Activated CD8-positive, alpha-beta memory T cell treated with anti-CD3 and anti-CD28 coated beads for 1 hour (primary cell): ENCODE measurements at regions not wholly inside any gene's neighbourhood (a gene's known extent, or its start where the extent isn't known, plus 50 kb on each side); places are given as distances from the start of the nearest gene placed in this dataset.

Experiments
- DNase-seq, 2 donors: peaks; one replicate each; pipeline ENCODE4 v3.0.0-alpha.2; 2020; ENCODE audit warnings: low read depth in 1 of 2; ENCODE audit errors: extremely low read depth in 1 of 2

GRCh38 chr6:105780146-105780860 is 305.8 kb upstream of the PRDM1 start:
- no peak for DNase-seq

DNA sequence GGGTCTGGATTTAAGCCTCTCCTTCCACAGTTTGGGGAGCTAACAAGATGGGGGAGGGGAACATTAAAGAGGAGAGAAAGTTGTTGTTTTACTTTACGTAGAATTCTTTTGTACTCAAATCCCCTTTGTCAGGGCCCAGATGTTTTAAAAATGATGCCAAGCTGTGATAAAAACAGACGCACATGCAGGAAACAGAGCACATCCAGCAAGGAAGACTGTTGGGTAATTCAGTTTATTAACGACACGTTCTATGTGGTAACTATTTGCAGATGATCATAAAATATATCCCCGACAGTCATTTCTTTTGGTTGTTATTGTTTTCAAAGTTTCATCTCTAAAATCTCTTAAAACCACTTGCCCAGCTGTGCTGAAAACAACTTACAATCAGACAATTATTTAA is 307.0 kb upstream of the PRDM1 start:
- no peak for DNase-seq

DNA sequence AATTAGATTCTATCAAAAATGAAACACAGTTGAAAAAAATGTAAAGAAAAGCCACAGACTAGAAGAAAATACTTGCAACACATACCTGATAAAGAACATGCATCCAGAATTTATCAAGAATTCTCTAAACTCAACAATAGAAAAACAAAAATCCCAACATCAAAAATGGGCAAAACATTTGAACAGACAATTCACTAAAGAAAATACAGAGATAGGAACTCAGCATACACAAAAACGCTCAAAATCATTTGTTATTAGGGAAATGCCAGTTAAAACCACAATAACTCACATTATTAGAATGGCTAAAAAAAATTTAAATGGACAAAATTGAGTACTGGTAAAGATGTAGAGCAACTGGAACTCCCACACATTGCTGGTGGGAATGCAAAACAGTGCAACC is 311.0 kb upstream of the PRDM1 start:
- no peak for DNase-seq

DNA sequence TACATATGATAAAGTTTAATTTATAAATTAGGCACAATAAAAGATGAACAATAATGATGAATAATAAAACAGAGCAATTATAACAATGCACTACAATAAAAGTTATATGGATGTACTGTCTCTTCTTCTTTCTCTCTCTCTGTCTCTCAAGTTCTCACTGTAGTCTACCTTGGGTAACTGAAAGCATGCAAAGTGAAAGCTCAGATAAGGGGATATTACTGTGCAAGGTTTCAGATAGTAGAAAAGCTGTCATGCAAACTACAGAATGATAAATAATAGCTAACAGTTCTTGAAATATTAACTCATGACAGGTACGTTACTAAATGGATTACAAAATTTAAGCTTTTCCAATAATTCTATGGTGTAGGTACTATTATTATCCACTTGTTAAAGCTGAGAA is 311.9 kb upstream of the PRDM1 start:
- DNase-seq = no peak

- DNase-seq = no peak
These were observed 314.7 kb upstream of the PRDM1 start for GRCh38 chr6:105771313-105771970.

- no peak for DNase-seq
These were observed 316.1 kb upstream of the PRDM1 start for GRCh38 chr6:105769987-105770386.

DNA sequence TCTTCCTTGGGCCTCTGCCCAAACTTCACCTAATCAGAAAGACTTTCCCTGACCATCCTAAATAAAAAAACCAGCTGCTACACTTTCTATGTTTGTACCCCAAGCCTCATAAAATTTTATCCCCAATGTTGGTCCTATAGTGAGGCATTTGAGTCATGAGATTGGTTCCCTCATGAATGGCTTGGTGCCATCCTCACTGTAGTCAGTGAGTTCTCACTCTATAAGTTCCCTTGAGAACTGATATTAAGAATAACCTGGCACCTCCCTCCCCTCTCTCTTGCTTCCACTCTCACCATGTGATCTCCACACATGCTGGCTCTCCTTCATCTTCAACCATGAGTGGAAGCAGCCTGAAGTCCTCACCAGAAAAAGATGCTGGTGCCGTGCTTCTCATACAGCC is 316.9 kb upstream of the PRDM1 start:
- no peak for DNase-seq

GRCh38 chr6:105767541-105767940 is 318.6 kb upstream of the PRDM1 start:
- DNase-seq = no peak

DNA sequence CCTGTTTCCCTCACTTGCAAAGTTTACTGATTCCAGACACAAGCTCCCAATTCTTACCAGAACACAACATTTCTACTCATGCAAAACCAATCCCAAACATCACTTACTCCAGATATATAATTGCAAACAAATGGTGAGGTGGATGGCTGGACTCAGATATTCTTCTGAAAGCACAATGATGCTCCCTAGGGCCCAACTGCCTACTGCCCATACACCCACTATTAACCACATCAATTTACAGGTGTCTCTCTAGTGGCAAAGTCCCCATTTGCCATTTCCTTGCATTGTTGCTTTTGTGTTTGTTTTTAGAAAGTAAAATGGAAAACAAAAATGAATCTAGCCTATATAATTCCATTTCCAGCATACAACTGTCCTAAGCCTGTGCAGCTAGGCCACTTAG is 320.9 kb upstream of the PRDM1 start:
- no peak for DNase-seq

DNA sequence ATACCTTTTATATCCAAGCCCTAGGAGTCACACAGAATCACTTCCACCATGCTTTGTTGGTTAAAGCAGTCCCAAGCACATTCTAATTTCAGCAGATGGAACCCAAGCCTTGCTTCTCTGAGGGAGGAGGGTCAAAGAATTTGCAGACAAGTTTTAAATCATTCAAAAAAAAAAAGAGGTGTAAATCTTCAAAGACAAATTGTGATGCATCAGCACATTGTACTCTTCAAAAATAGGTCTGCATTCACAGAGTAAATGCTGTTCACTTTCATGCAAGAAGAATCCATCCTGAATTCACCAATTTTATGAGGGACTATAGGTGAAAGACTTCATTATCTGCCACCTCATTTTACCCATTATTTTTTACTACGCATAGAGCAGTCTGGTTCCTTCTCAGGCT is 321.8 kb upstream of the PRDM1 start:
- DNase-seq = no peak

GRCh38 chr6:105763866-105764265 is 322.3 kb upstream of the PRDM1 start:
- no peak for DNase-seq

GRCh38 chr6:105760746-105761145 is 325.4 kb upstream of the PRDM1 start:
- no peak for DNase-seq

DNA sequence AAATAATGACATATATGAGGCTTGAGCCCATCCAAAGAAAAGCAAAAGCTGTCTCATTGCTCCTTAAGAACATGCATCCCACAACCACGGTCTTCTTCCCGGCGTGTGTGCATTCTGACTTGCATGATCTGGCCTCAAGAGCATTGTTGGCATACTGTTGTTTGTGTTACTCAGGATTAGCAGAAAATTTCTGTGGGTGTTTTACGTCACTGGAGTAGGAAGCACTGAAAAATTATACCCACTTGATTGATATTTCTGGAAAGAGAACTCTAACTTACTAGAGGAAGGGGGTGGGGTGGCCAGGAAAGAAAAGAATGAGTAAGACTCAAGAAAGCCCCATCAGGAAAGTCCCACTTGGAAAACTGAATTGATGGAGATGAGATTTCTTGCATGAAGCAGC is 326.2 kb upstream of the PRDM1 start:
- DNase-seq = no peak

- DNase-seq = no peak
These were observed 327.1 kb upstream of the PRDM1 start for GRCh38 chr6:105759015-105759414.

GRCh38 chr6:105757512-105758200 is 328.5 kb upstream of the PRDM1 start:
- DNase-seq = no peak

- no peak for DNase-seq
These were observed 330.3 kb upstream of the PRDM1 start for GRCh38 chr6:105755885-105756284.

- no peak for DNase-seq
These were observed 332.4 kb upstream of the PRDM1 start for GRCh38 chr6:105753620-105754211.

DNA sequence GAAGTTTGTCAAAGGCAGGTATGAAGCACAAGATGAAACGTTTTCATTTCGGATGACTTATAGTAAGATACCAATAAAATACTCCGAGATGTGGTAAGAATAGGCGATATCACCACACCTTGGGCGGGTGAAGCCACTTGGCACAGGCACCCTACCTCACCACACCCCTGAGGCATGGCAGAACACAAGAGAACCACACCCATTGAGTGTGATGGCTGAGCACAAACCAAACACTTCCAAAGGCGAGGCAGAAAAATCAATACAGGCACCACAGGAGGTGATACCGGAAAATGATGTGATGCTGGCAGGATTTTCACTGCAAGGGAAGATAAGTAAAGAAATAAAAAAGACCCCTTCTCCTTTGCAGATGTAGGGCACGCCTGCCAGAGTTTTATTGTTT is 332.9 kb upstream of the PRDM1 start:
- no peak for DNase-seq

- DNase-seq = no peak
These were observed 336.0 kb upstream of the PRDM1 start for GRCh38 chr6:105750089-105750488.

DNA sequence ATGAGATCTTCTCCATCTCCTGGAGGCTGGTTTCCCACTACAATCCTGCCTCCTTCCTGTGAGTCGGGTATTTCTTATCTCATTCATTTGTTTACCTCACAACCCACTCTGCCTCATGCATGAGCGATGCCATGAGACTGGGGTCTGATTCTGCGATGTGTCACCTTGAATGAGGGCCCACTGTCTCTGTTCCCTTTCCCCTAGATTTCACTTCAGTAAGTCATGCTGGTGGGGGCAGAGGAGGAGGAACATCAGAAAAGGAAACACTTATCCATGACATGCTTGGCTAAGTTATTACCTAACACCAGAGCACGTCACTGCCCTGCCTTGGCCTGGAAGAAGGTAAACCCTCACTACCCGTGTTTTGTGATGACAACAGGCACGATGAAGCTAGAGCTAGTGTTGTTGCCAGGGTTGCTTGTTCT is 337.4 kb upstream of the PRDM1 start:
- DNase-seq = no peak

GRCh38 chr6:105747823-105748405 is 338.2 kb upstream of the PRDM1 start:
- no peak for DNase-seq
